Parathyroid adenoma (tissue), 2 donors: ENCODE measurements at regions not wholly inside any gene's neighbourhood (a gene's known extent, or its start where the extent isn't known, plus 50 kb on each side); places are given as distances from the start of the nearest gene placed in this dataset.

ENCODE experiments used
- H2AFZ ChIP-seq: fragments of 300-600 bp; sonication (generic); one replicate; pipeline ENCODE4 v1.7.0; 2017; ENCODE audit warnings: antibody characterized with exemption, mild to moderate bottlenecking
- H3K27ac ChIP-seq: fragments of 300-600 bp; sonication (generic); one replicate; pipeline ENCODE4 v1.7.0; 2017
- H3K27me3 ChIP-seq: fragments of 300-600 bp; sonication (generic); one replicate; pipeline ENCODE4 v1.7.0; 2017; ENCODE audit warnings: low read length; ENCODE audit not compliant: control insufficient read depth, insufficient read depth
- H3K36me3 ChIP-seq: fragments of 300-600 bp; sonication (generic); one replicate; pipeline ENCODE4 v1.7.0; 2017; ENCODE audit warnings: low read length; ENCODE audit not compliant: control insufficient read depth, insufficient read depth
- H3K4me1 ChIP-seq: fragments of 300-600 bp; sonication (generic); one replicate; pipeline ENCODE4 v1.7.0; 2017; ENCODE audit warnings: control low read depth
- H3K4me2 ChIP-seq: fragments of 300-600 bp; sonication (generic); one replicate; pipeline ENCODE4 v1.7.0; 2017; ENCODE audit warnings: low read length
- H3K4me3 ChIP-seq: fragments of 300-600 bp; sonication (generic); one replicate; pipeline ENCODE4 v1.7.0; 2017; ENCODE audit warnings: low read depth, low read length
- H3K79me2 ChIP-seq: fragments of 300-600 bp; sonication (generic); one replicate; pipeline ENCODE4 v1.7.0; 2017; ENCODE audit warnings: control low read depth
- H3K9ac ChIP-seq: fragments of 300-600 bp; sonication (generic); one replicate; pipeline ENCODE4 v1.7.0; 2017; ENCODE audit warnings: mild to moderate bottlenecking
- H3K9me3 ChIP-seq: fragments of 300-600 bp; sonication (generic); one replicate; pipeline ENCODE4 v1.7.0; 2017; ENCODE audit warnings: low read length; ENCODE audit not compliant: control insufficient read depth
- CTCF ChIP-seq: fragments of 300-600 bp; sonication (generic); IDR thresholded peaks from one replicate; pipeline ENCODE4 v1.7.0; 2017; ENCODE audit warnings: antibody characterized with exemption, mild to moderate bottlenecking
- donor health status: primary hyperparathyroidism.

GRCh38 chr12:91922674-91923073, 223.0 kb downstream of the BTG1 start:
- TF ChIP-seq CTCF: no peak
- H3K27ac ChIP-seq: peak overlapping the region; percentile 85
- H3K9ac ChIP-seq: no peak overlapping the region
- H3K36me3 ChIP-seq: no peaks in the 10 kb centered on the region
- H3K4me1 ChIP-seq: peaks cover 44% of the 10 kb centered on the region
- no peak overlapping the region for H3K4me3 ChIP-seq
- H3K9me3 ChIP-seq: no peaks in the 10 kb centered on the region
- no peaks in the 10 kb centered on the region for H3K27me3 ChIP-seq
- no peaks in the 10 kb centered on the region for H3K79me2 ChIP-seq
- H3K4me2 ChIP-seq: no peak overlapping the region
- H2AFZ ChIP-seq: peak overlapping the region; percentile 26

DNA sequence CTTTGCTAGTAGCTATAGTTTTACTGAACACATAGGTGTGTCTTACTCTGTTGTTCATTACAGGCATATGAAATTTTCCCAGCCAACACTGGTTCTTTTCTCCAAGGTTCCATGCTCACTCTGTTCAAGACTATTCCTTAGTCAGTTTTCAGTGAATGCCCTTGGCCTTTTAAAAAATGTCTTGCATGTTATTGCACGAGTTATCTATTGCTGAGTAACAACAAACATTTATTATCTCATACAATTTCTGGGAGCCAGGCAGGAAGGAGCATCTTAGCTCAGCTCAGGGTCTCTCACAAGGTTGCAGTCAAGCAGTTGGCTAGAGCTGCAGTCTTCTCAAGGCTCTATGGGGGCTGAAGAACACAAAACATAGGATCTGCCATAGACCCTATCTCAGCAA, 223.5 kb downstream of the BTG1 start:
- Histone ChIP-seq H3K4me3 (no peak overlapping the region), H2AFZ (peak overlapping the region; percentile 26), H3K79me2 (no peaks in the 10 kb centered on the region), H3K9ac (no peak overlapping the region), H3K4me2 (no peak overlapping the region), H3K27me3 (no peaks in the 10 kb centered on the region), H3K9me3 (no peaks in the 10 kb centered on the region), H3K4me1 (peaks cover 44% of the 10 kb centered on the region), H3K27ac (peak overlapping the region; percentile 85), H3K36me3 (no peaks in the 10 kb centered on the region)
- TF ChIP-seq CTCF: no peak

GRCh38 chr12:91921555-91921954, 224.1 kb downstream of the BTG1 start:
- H3K79me2 ChIP-seq: no peaks in the 10 kb centered on the region
- H3K4me2 ChIP-seq: peak overlapping the region; percentile 19
- peak overlapping the region; percentile 85 for H3K27ac ChIP-seq
- no peak overlapping the region for H3K9ac ChIP-seq
- no peak overlapping the region for H3K4me3 ChIP-seq
- no peaks in the 10 kb centered on the region for H3K9me3 ChIP-seq
- H2AFZ ChIP-seq: peak overlapping the region; percentile 43
- peaks cover 44% of the 10 kb centered on the region for H3K4me1 ChIP-seq
- no peaks in the 10 kb centered on the region for H3K36me3 ChIP-seq
- no peak for TF ChIP-seq CTCF
- H3K27me3 ChIP-seq: no peaks in the 10 kb centered on the region

GRCh38 chr12:91920741-91921140, 224.9 kb downstream of the BTG1 start:
- no peak for TF ChIP-seq CTCF
- no peaks in the 10 kb centered on the region for H3K9me3 ChIP-seq
- H3K4me3 ChIP-seq: no peak overlapping the region
- peak overlapping the region; percentile 19 for H3K4me2 ChIP-seq
- peak overlapping the region; percentile 85 for H3K27ac ChIP-seq
- no peaks in the 10 kb centered on the region for H3K27me3 ChIP-seq
- H3K36me3 ChIP-seq: no peaks in the 10 kb centered on the region
- H3K4me1 ChIP-seq: peaks cover 44% of the 10 kb centered on the region
- no peak overlapping the region for H3K9ac ChIP-seq
- peak overlapping the region; percentile 29 for H2AFZ ChIP-seq
- no peaks in the 10 kb centered on the region for H3K79me2 ChIP-seq

DNA sequence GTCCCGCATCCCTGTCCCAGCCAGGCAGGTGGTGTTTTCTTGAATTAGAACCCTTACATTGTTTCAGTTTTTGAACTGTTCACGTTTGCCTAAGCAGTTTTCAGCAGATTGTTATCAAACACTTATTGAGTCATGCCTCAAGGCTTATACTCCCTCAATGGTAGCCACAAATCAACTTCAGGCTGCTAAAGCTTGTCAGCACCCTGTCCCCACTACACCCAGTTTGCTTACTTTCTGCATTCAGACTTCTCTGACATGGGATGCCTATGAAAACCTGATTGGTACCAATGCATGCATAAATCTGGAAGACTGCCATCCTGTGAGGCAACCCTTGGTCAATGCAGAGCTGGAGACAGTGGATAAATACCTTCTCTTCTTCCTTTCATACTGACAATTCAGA, 225.4 kb downstream of the BTG1 start:
- no peaks in the 10 kb centered on the region for H3K27me3 ChIP-seq
- H3K4me1 ChIP-seq: peaks cover 44% of the 10 kb centered on the region
- H3K4me3 ChIP-seq: no peak overlapping the region
- peak overlapping the region; percentile 29 for H2AFZ ChIP-seq
- H3K9ac ChIP-seq: no peak overlapping the region
- H3K36me3 ChIP-seq: no peaks in the 10 kb centered on the region
- peak overlapping the region; percentile 85 for H3K27ac ChIP-seq
- H3K9me3 ChIP-seq: no peaks in the 10 kb centered on the region
- peak overlapping the region; percentile 54 for H3K4me2 ChIP-seq
- H3K79me2 ChIP-seq: no peaks in the 10 kb centered on the region
- TF ChIP-seq CTCF: no peak
